Thymus (tissue), 11 donors: ENCODE measurements at regions not wholly inside any gene's neighbourhood (a gene's known extent, or its start where the extent isn't known, plus 50 kb on each side); places are given as distances from the start of the nearest gene placed in this dataset.

Experiments used
- DNase-seq, 9 donors: peaks; one replicate each; pipeline ENCODE4 v3.0.0-alpha.2; 2013; ENCODE audit warnings: low spot score in 9 of 9, low read depth in 6 of 9, missing footprints in 1 of 9
- H3K27ac ChIP-seq, 2 donors: one replicate each; pipeline ENCODE4 v1.5.1; 2013; ENCODE audit warnings: control low read depth in 1 of 2, low read depth in 1 of 2, low read length in 1 of 2, mild to moderate bottlenecking in 1 of 2, moderate library complexity in 1 of 2
- H3K27me3 ChIP-seq, 2 donors: one replicate each; pipeline ENCODE4 v1.5.1; 2013; ENCODE audit warnings: low read length in 1 of 2; ENCODE audit not compliant: control insufficient read depth in 2 of 2, insufficient read depth in 1 of 2
- H3K36me3 ChIP-seq, 2 donors: one replicate each; pipeline ENCODE4 v1.5.1; 2013; ENCODE audit warnings: low read length in 1 of 2, mild to moderate bottlenecking in 1 of 2, moderate library complexity in 1 of 2; ENCODE audit not compliant: control insufficient read depth in 2 of 2, insufficient read depth in 2 of 2
- H3K4me1 ChIP-seq, 2 donors: one replicate each; pipeline ENCODE4 v1.5.1; 2013; ENCODE audit warnings: low read length in 2 of 2; ENCODE audit not compliant: control insufficient read depth in 2 of 2, insufficient read depth in 2 of 2
- H3K4me3 ChIP-seq, 2 donors: one replicate each; pipeline ENCODE4 v1.5.1; 2013; ENCODE audit warnings: low read length in 2 of 2, control low read depth in 1 of 2, mild to moderate bottlenecking in 1 of 2
- H3K9me3 ChIP-seq, 2 donors: one replicate each; pipeline ENCODE4 v1.5.1; 2013; ENCODE audit warnings: low read length in 1 of 2, mild to moderate bottlenecking in 1 of 2; ENCODE audit not compliant: control insufficient read depth in 2 of 2, insufficient read depth in 1 of 2
- WGBS: extraction: QIAGEN DNeasy Blood & Tissue Kit; methylation state at CpG from one replicate; pipeline ENCODE4 v1.1.7; 2013; 5-methylcytosine and 5-hydroxymethylcytosine counted together
- donor health status: healthy.

DNA sequence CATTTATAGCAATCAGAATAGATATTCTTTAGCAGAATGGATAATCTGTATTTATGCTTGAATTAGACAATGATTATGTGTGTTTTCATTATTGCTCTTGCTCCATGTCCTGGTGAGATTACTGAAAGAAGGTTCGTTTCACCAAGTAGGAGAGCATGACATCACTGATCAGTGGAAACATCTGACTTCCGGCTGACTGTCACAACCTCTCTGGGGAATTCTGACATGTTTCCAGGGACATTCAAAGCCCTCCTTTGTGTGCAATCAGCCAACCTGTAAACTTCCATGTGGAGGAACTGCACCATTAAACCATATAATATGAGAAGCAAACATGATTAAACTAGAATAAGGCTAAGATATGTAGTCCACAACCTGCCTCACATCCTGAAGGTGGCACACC is 424.8 kb upstream of the ADGRL4 start:
- no peaks in the 10 kb centered on the region for H3K4me1 ChIP-seq
- no peak overlapping the region for H3K4me3 ChIP-seq
- no peak for DNase-seq
- no peaks in the 10 kb centered on the region for H3K9me3 ChIP-seq
- WGBS = 82% methylated on average over 2 of the region's 2 CpGs
- no peaks in the 10 kb centered on the region for H3K27me3 ChIP-seq
- no peaks in the 10 kb centered on the region for H3K36me3 ChIP-seq
- no peak overlapping the region for H3K27ac ChIP-seq

- Histone ChIP-seq H3K27me3 (no peaks in the 10 kb centered on the region), H3K4me3 (no peak overlapping the region), H3K36me3 (no peaks in the 10 kb centered on the region), H3K4me1 (no peaks in the 10 kb centered on the region), H3K27ac (no peak overlapping the region), H3K9me3 (no peaks in the 10 kb centered on the region)
- no peak for DNase-seq
- 88% methylated on average over 11 of the region's 11 CpGs for WGBS
These were observed 423.9 kb upstream of the ADGRL4 start for GRCh38 chr1:79430437-79430836.

- Histone ChIP-seq H3K36me3 (no peaks in the 10 kb centered on the region), H3K27me3 (no peaks in the 10 kb centered on the region), H3K4me3 (no peak overlapping the region), H3K27ac (no peak overlapping the region), H3K4me1 (no peaks in the 10 kb centered on the region), H3K9me3 (no peaks in the 10 kb centered on the region)
- DNase-seq = no peak
- WGBS = 96% methylated on average over 2 of the region's 2 CpGs
These were observed 416.2 kb upstream of the ADGRL4 start for GRCh38 chr1:79422726-79423125.

GRCh38 chr1:79398501-79398900 is 392.0 kb upstream of the ADGRL4 start:
- no peaks in the 10 kb centered on the region for H3K27me3 ChIP-seq
- H3K9me3 ChIP-seq = no peaks in the 10 kb centered on the region
- no peaks in the 10 kb centered on the region for H3K36me3 ChIP-seq
- no peak for DNase-seq
- no peak overlapping the region for H3K27ac ChIP-seq
- WGBS = 91% methylated on average over 2 of the region's 2 CpGs
- H3K4me1 ChIP-seq = no peaks in the 10 kb centered on the region
- no peak overlapping the region for H3K4me3 ChIP-seq

GRCh38 chr1:79396901-79397300 is 390.4 kb upstream of the ADGRL4 start:
- Histone ChIP-seq H3K4me1 (no peaks in the 10 kb centered on the region), H3K27me3 (no peaks in the 10 kb centered on the region), H3K27ac (no peak overlapping the region), H3K9me3 (no peaks in the 10 kb centered on the region), H3K4me3 (no peak overlapping the region), H3K36me3 (no peaks in the 10 kb centered on the region)
- DNase-seq = no peak
- WGBS = 77% methylated on average over 2 of the region's 2 CpGs

GRCh38 chr1:79388694-79389361 is 382.3 kb upstream of the ADGRL4 start:
- Histone ChIP-seq H3K27me3 (no peaks in the 10 kb centered on the region), H3K27ac (no peak overlapping the region), H3K9me3 (no peaks in the 10 kb centered on the region), H3K4me1 (no peaks in the 10 kb centered on the region), H3K4me3 (no peak overlapping the region), H3K36me3 (no peaks in the 10 kb centered on the region)
- no peak for DNase-seq
- WGBS = 95% methylated on average over 3 of the region's 3 CpGs

DNA sequence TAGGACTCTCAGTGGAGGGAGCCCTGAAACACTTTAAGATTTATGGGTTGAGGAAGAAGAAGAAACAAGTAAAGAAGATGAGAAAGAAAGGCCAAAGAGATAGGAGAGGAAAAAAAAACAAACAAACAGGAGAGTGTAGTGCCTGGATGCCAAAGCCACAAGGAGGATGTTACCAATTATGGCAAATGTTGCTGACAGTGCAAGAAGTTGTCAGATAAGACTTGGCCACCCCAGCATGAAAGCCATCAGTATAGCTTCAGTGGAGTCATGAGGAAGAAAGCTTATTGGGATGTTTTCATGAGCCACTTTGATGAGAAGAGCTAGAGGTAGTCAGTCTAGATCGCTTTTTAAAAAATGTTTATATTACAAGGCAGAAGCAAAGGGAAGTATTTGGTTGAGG is 380.2 kb upstream of the ADGRL4 start:
- 93% methylated on average over 1 of the region's 1 CpG for WGBS
- Histone ChIP-seq H3K4me1 (no peaks in the 10 kb centered on the region), H3K9me3 (no peaks in the 10 kb centered on the region)

GRCh38 chr1:79380078-79380477 is 373.5 kb upstream of the ADGRL4 start:
- Histone ChIP-seq H3K27ac (no peak overlapping the region), H3K27me3 (no peaks in the 10 kb centered on the region), H3K4me3 (no peak overlapping the region), H3K36me3 (no peaks in the 10 kb centered on the region), H3K9me3 (no peaks in the 10 kb centered on the region), H3K4me1 (no peaks in the 10 kb centered on the region)
- DNase-seq = no peak
- WGBS = 63% methylated on average over 3 of the region's 3 CpGs

More for the DNA sequence above, 380.2 kb upstream of the ADGRL4 start:
- H3K36me3 ChIP-seq = no peaks in the 10 kb centered on the region
- no peak overlapping the region for H3K4me3 ChIP-seq
- no peak for DNase-seq
- no peaks in the 10 kb centered on the region for H3K27me3 ChIP-seq
- no peak overlapping the region for H3K27ac ChIP-seq

DNA sequence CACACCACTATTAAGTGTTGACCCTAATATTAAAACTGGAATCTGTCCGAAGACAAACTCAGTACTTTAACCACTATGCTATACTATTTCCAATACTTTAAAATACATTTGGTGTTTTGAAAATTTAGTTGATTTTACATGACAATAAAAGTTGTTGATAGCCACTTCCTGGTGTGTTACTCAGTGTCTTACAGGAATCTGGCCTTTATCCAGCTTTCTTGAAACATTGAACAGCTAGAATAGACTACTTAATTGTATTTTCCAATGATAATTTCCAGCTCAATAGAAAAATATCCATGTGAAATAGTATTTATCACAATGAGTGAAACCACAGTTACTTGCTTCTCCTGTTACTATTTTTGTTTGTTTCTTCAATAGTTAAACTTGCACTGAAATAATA is 369.6 kb upstream of the ADGRL4 start:
- DNase-seq = no peak
- Histone ChIP-seq H3K4me3 (no peak overlapping the region), H3K27me3 (no peaks in the 10 kb centered on the region), H3K27ac (no peak overlapping the region), H3K36me3 (no peaks in the 10 kb centered on the region), H3K4me1 (no peaks in the 10 kb centered on the region), H3K9me3 (no peaks in the 10 kb centered on the region)
- WGBS = 89% methylated on average over 1 of the region's 1 CpG

DNA sequence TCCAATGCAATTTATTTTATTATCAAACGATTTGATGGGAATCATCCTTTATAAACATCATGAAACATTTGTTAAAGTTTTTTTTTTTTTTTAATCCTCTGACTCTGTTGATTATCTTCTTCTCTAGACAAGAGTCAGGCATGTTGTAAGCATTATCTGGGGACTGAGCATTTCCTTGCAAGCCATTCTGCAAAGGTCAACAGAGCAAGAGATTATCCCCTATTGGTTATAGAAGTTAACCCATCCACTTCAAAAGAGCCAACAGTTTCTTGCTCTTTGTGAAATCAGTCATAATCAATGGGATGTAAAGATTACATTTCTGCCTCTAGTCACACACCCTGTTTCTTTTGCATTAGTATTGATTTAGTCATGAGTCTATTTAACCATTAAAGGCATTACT is 368.8 kb upstream of the ADGRL4 start:
- Histone ChIP-seq H3K9me3 (no peaks in the 10 kb centered on the region), H3K4me1 (no peaks in the 10 kb centered on the region), H3K27me3 (no peaks in the 10 kb centered on the region), H3K36me3 (no peaks in the 10 kb centered on the region), H3K4me3 (no peak overlapping the region), H3K27ac (no peak overlapping the region)
- 68% methylated on average over 1 of the region's 1 CpG for WGBS
- DNase-seq = no peak
